HS-5 (cell line): ENCODE measurements at regions not wholly inside any gene's neighbourhood (a gene's known extent, or its start where the extent isn't known, plus 50 kb on each side); places are given as distances from the start of the nearest gene placed in this dataset.
"Not testable (repeated sequence)": the region's sequence is repeated elsewhere in the genome, so short reads cannot be mapped to it uniquely, and the experiment has no call there.

Experiments used
- DNase-seq: peaks from one replicate; pipeline ENCODE4 v3.0.0-alpha.2; 2012; ENCODE audit warnings: low read depth

DNA sequence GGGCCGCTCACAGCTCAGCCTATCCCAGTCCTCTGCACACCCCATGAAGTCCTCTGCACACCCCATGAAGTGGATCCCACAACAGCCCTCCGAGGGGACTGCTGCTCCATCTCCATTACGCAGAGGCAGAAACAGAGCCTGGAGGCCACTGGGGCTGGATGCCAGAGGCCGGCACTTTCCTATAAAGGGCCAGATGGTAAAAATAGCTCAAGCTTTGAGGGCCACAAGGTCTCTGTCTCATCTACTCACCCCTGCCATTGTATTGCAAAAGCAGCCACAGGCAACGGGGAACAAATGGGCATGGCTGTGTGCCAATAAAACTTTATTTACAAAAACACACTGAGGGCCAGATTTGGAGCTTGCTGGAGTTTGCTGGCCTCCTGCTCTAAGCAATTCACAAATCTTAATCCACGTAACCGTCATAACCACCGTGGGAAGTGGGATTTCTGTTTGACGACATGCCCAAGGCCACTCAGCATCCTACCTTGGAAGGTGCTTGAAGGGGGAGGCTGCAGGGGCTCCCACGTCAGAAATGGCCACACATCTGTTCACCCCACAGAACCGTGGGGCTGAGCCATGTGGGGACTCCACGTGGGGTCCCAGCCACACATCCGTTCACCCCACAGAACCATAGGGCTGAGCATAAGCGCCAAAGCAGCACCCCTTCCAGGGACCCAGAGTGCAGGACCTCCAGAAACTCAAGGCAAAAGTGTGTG, 92.0 kb downstream of the NCOR2 start:
- no peak for DNase-seq

DNA sequence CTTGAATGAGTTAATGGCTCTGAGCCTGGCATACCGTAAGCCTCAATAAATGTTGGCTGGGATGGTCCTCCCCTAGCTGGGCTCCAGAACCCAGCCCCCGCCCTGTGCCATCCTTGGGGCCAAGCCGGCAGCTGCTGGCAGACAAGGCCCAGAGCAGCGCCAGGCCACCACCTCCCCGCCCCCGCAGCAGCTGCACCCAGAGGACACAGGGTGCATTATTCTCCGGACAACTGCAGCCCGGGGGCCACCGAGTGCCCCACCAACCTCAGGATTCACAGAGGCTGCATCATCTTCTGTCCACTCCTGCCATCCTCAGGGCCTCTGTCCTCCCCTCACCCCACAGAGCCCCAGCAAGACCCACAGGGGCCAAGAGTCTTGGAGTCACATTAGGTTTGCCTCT, 92.7 kb downstream of the NCOR2 start:
- DNase-seq = no peak

- DNase-seq = no peak
Observed at GRCh38 chr12:124472690-124473279, 94.6 kb downstream of the NCOR2 start.

DNA sequence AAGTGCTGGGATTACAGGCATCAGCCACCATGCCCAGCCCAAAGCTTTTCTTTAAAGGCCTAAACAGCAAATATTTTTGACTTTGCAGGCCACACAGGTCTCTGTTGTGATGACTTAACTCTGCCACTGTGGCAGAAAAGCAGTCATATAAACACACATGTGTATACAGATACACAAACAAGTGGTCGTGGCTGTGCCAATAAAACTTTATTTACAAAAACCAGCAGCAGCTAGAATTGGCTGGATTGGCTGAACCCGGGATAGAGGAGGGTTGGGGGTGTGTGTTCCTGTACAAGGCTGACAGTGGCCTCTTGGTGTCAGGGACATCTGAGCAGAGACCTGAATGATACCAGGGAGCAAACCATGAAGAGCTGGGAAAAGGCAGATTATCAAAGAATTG, 95.6 kb downstream of the NCOR2 start:
- no peak for DNase-seq

GRCh38 chr12:124470806-124471205, 96.6 kb downstream of the NCOR2 start:
- no peak for DNase-seq

GRCh38 chr12:124470139-124470538, 97.3 kb downstream of the NCOR2 start:
- DNase-seq = no peak

DNA sequence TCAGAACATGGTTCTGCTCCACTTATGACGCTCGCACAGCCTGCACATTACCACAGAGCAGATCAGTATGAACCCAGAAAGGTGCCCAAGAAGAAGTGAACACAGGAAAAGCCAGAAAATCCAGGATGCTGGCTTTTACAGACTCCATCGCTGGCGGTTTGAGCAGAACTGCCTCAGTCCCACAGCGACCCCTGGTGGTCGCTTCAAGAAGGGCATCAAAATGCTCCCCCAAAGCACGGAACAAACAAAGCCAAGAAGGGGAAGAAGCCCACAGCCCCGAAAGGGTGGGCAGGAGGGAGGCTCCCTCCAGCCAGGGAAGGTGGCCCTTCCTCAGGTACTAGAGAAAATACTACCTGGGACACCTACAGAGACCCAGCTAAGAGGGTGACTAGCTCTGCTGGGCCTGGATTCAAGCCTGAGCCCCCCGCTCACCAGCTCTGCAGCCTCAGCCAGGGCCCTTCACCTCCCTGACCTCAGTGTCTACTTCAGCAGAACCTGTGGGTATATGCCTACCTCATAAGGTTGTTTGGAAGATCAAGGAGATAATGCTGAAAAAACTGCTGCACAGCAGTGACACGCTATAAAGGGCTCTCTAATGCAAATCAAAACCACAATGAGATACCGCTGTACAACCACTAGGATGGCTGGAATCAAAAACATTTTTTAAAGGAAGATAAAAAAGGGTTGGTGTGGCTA, 98.1 kb downstream of the NCOR2 start:
- DNase-seq = no peak

DNA sequence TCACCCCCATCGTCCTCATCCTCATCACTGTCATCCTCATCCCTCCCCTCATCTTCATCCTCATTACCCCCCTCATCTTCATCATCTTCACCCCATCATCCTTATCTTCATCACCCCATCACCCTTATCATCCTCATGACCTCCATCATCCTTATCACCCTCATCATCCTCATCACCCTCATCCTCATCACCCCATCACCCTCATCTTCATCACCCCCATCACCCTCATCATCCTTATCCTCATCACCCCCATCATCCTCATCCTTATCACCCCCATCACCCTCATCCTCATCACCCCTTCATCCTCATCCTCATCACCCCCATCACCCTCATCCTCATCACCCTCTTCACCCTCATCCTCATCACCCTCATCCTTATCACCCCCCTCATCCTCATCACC, 99.9 kb downstream of the NCOR2 start:
- not testable (repeated sequence) for DNase-seq

DNA sequence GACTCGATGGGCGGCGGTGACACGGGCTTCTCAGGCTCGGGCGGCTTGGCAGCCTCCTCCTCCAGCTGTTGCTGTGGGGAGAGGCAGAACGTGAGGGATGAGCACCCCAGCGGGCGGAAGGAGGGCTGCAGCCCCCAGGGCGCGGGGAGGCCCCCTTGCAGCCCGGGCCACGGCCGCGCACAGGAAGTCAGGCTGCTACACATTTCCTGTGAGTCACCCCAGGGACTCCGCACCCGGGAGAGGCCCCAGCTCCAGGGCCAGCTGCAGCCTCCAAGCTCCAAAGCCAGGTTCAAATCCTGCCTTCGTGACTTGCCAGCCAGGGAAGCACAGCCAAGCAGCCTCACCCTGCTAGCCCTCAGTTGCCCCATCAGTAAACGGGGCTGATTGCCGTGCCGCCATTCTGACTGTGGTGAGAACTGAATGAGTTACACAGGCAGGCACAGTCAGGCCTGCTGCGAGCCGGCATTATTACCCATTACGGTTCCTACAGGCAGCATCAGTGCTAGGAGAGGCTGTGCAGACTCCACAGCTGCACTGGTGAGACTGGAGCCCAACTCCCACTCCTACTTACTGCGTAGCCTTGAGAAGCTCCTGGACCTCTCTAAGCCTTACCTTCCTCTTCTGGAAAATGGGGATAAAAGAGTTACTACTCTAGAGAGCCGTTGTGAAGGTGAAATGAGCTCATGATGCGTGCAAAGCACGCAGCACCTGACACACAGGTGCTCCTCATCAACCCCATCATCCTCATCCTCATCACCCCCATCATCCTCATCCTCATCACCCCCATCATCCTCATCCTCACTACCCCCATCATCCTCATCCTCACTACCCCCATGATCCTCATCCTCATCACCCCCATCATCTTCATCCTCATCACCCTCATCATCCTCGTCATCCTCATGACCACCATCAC, 100.9 kb downstream of the NCOR2 start:
- DNase-seq = no peak

DNA sequence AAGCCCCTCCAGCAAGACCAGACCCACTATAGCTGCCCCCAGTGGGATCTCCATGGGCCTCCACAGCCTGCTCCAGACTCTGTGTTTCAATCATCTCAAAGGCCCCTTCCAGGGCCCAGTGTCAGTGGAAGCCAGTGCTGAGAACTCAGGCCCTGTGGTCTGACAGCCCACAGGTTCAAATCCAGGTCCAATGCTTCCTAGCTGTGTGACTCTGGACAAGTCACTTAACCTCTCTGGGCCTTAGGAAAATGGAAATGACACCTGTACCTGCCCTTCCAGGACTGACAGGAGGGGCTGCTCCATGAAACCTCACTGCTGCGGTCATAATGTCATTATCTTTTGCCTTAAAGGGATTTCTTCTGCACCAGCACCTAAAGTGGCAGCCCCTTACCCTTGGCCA, 101.9 kb downstream of the NCOR2 start:
- DNase-seq = no peak

DNA sequence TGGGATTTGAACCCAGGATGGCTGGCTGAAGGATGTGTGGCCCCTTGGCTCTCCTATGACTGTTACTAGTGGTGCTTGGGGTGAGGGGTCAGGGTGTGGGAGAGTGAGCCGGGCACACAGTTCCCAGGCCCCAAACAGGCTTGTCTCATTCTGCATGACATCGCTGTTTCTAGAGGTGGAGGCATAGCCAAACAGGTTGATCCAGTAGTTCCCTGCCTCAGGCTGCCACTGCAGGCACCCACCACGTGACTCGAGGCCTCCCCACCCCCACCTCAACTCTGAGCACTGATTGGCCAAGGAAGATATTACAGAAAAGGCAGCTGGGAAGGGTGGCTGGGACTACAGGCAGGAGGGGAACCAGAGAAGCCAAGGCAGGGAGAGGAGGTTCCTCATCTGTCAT, 102.6 kb downstream of the NCOR2 start:
- DNase-seq = no peak

- DNase-seq = no peak
Observed at GRCh38 chr12:124464062-124464461, 103.3 kb downstream of the NCOR2 start.

DNA sequence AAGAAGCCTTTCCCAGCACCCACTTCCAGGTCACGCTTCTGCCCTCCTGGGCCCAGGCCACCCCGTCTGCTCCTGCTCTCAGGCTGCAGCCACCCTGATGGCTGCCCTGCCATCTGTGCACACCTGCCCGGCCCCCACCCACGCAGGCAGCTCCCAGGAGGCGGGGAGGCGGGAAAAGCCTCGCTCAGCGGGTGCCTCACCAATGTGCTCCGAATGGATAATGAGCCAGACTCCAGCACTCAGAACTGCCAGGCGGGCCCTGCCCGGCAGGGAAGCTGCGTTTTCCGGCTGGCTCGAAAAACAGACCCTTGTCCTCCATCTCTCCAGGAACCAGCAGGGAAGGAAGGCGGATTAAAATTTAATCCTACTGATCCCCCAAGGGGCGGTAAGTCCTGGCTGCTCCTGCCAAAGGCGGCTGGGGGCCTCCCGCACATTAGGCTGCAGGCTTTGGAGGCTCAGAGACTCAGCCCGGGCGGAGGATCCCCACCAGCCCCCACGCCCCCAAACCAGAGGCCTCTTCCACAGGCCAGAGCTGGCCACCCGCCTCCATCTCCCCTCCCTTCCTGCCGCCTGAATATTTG, 104.0 kb downstream of the NCOR2 start:
- no peak for DNase-seq

GRCh38 chr12:124462750-124463149, 104.7 kb downstream of the NCOR2 start:
- DNase-seq = no peak

DNA sequence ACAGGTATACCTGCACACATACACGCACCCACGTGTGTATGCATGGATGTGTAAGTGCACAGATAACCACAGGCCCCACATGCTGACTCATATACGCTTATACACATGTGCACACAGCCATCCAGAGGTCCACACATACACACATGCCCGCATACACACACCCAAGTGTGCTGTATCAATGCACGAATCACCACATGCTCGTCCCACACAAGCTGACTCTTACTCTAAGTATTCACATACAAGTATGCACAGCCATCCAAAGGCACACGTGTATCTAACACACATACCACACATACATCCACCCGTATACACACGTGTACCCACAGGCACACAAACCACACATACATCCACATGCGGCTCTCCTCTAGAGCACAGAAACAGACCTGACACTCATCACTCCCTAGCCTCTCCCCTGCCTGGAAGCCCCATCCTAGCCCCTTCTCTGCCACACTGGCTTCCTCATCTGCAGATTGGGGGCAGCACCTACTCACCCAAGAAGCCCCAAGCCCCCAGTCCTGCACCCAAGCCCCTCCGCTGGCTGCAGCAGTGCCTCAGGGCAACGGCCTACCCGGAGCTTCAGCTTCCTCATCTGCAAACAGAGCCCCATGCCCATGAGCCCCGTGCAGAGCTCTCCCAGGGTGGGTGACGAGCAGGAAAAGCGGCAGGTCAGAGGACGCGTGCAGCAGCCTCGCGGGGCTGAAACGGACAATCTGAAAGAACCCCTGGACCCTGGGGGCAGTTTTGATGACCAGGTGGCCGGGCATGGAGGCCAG, 105.4 kb downstream of the NCOR2 start:
- DNase-seq = no peak

- no peak for DNase-seq
Observed at GRCh38 chr12:124461241-124461673, 106.2 kb downstream of the NCOR2 start.

- DNase-seq = no peak
Observed at GRCh38 chr12:124460771-124461170, 106.6 kb downstream of the NCOR2 start.

DNA sequence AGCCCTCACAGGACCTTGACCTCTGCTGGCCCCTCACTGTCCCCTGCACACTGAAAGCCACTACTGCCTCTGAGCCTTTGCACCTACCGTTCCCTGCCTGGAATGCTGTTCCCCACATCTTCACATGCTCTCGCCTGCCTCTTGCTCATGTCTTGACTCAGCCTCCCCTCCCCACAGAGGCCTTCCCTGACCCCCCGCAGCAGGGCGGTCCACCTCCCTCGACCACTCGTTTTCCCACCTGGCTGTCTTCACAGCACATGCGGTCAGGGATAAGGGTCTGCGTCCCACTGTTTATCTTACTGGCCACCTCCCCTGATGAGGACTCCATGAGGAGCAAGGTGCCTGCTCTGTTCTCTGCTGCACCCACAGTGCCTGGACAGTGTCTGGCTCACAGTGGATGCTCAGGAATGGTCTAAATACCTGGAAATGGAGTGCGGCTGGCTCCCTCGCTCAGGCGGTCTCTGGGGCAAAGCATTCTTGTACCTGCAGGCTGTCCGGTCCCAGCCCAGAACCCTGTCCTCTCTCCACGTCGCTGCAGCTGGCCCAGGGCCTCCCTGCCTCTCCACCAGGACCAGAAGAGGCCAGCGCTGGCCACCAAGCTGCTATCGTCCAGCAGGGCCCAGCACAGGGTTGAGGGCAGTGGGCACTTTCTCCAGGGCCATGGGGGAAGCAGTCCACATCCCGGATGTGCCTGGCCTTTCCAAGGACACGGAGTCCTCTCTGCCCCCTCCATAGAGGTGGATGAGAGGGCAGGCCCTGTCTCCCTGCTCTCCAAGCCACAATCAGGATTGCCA, 107.4 kb downstream of the NCOR2 start:
- DNase-seq = no peak

DNA sequence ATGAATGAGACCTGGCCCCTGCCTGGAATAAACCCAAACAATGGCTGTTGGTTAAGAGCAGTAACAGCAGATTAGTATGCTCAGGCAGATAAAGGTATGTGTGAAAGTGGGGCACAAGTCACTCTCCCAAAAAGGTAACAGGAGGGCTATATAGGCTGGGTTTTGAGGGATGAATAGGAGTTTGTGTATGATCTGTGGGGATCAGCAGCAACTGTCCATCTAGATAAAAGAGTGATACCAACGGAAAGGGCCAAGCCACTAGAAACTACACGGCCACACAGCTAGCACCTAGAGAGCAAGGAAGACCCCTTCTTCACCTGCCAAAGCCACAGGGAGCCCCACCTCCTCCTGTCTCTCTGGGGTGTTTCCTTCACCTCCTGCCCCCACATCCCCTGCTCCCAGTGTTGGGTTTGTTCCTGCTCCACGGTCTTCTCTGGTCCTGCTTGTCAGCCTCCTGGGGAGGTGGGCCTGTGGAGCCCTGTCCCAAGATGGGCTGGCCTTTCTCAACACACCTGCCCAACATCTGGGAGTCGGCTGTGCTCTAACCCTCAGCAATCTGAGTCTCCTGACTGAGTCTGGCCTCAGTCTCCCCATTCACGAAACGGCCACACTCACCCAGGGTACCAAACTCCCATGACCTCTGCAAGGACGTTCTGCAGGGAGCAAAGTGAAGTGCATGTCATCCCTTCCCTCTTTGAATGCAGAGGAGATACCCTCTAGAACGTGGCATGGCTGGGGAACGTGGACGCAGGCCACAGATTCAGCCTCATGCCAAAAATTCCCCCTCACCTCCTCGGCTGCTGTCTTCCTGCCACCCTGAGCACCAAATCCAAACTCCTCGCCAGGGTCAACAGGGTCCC, 108.2 kb downstream of the NCOR2 start:
- DNase-seq = no peak
